Stimulated activated CD8-positive, alpha-beta memory T cell treated with anti-CD3 and anti-CD28 coated beads, Interleukin-7, amount 100 ng/mL, for 24 hours (primary cell): ENCODE measurements at regions not wholly inside any gene's neighbourhood (a gene's known extent, or its start where the extent isn't known, plus 50 kb on each side); places are given as distances from the start of the nearest gene placed in this dataset.

ENCODE experiments used
- DNase-seq: peaks from one replicate; pipeline ENCODE4 v3.0.0-alpha.2; 2020; ENCODE audit warnings: low read depth

GRCh38 chr7:45455662-45456061 is 118.5 kb upstream of the ADCY1 start:
- no peak for DNase-seq

- no peak for DNase-seq
Observed at GRCh38 chr7:45456105-45456504, 118.1 kb upstream of the ADCY1 start.

GRCh38 chr7:45456747-45457524 is 117.2 kb upstream of the ADCY1 start:
- DNase-seq: no peak

- DNase-seq: no peak
Observed at GRCh38 chr7:45457591-45457990, 116.6 kb upstream of the ADCY1 start.

- DNase-seq: no peak
Observed at GRCh38 chr7:45459476-45459875, 114.7 kb upstream of the ADCY1 start.

GRCh38 chr7:45460379-45460778 is 113.8 kb upstream of the ADCY1 start:
- no peak for DNase-seq

- no peak for DNase-seq
Observed at GRCh38 chr7:45461026-45461425, 113.1 kb upstream of the ADCY1 start.

GRCh38 chr7:45469103-45469502 is 105.1 kb upstream of the ADCY1 start:
- DNase-seq: no peak

- no peak for DNase-seq
Observed at GRCh38 chr7:45470031-45470430, 104.1 kb upstream of the ADCY1 start.

GRCh38 chr7:45479781-45480180 is 94.4 kb upstream of the ADCY1 start:
- no peak for DNase-seq

- no peak for DNase-seq
Observed at GRCh38 chr7:45482451-45482850, 91.7 kb upstream of the ADCY1 start.

GRCh38 chr7:45484094-45484493 is 90.1 kb upstream of the ADCY1 start:
- no peak for DNase-seq

- DNase-seq: no peak
Observed at GRCh38 chr7:45486575-45486974, 87.6 kb upstream of the ADCY1 start.

GRCh38 chr7:45494885-45495284 is 79.3 kb upstream of the ADCY1 start:
- DNase-seq: no peak

- DNase-seq: no peak
Observed at GRCh38 chr7:45495618-45496017, 78.5 kb upstream of the ADCY1 start.

GRCh38 chr7:45500257-45500656 is 73.9 kb upstream of the ADCY1 start:
- no peak for DNase-seq

- DNase-seq: no peak
Observed at GRCh38 chr7:45501791-45502190, 72.4 kb upstream of the ADCY1 start.

GRCh38 chr7:45506059-45506458 is 68.1 kb upstream of the ADCY1 start:
- DNase-seq: no peak

GRCh38 chr7:45509222-45509621 is 64.9 kb upstream of the ADCY1 start:
- DNase-seq: no peak

- no peak for DNase-seq
Observed at GRCh38 chr7:45511721-45512597, 62.2 kb upstream of the ADCY1 start.

- no peak for DNase-seq
Observed at GRCh38 chr7:45514944-45515343, 59.2 kb upstream of the ADCY1 start.

- no peak for DNase-seq
Observed at GRCh38 chr7:45515346-45515745, 58.8 kb upstream of the ADCY1 start.
